SK-N-MC (cell line): ENCODE measurements at regions not wholly inside any gene's neighbourhood (a gene's known extent, or its start where the extent isn't known, plus 50 kb on each side); places are given as distances from the start of the nearest gene placed in this dataset.

Experiments used
- DNase-seq: peaks from one replicate; pipeline ENCODE4 v3.0.0-alpha.2; 2011; ENCODE audit warnings: low read depth, low spot score
- H3K27ac ChIP-seq: fragments of 200-600 bp; sonication (generic); 2 replicates; pipeline ENCODE4 v1.5.1; 2016; ENCODE audit warnings: mixed run types
- H3K36me3 ChIP-seq: fragments of 200-600 bp; sonication (generic); 2 replicates; pipeline ENCODE4 v1.6.1; 2017; ENCODE audit warnings: antibody characterized with exemption, low read length, mixed read lengths; ENCODE audit not compliant: insufficient read depth
- H3K4me3 ChIP-seq: fragments of 200-600 bp; sonication (generic); 2 replicates; pipeline ENCODE4 v1.5.1; 2016
- H3K9ac ChIP-seq: fragments of 200-600 bp; sonication (generic); 2 replicates; pipeline ENCODE4 v1.8.0; 2017; ENCODE audit warnings: mixed run types, mixed read lengths; ENCODE audit not compliant: insufficient read length
- H3K9me3 ChIP-seq: fragments of 200-600 bp; sonication (generic); 2 replicates; pipeline ENCODE4 v1.6.1; 2017; ENCODE audit warnings: low read depth, mild to moderate bottlenecking, antibody characterized with exemption, low read length, moderate library complexity, mixed read lengths
- EZH2 ChIP-seq: fragments of 200-600 bp; sonication (generic); IDR thresholded peaks from one replicate; pipeline ENCODE4 v1.6.1; 2017; ENCODE audit warnings: antibody characterized with exemption
- FOXP2 ChIP-seq: optimal IDR thresholded peaks from 2 replicates; pipeline ENCODE3; 2011; ENCODE audit warnings: mild to moderate bottlenecking, moderate library complexity; ENCODE audit not compliant: insufficient read depth; ENCODE audit errors: extremely low read length, control extremely low read depth
- POLR2AphosphoS5 ChIP-seq: IDR thresholded peaks from 2 replicates; pipeline ENCODE4 v1.6.1; 2012; ENCODE audit warnings: mild to moderate bottlenecking, low read depth, low read length, borderline replicate concordance

DNA sequence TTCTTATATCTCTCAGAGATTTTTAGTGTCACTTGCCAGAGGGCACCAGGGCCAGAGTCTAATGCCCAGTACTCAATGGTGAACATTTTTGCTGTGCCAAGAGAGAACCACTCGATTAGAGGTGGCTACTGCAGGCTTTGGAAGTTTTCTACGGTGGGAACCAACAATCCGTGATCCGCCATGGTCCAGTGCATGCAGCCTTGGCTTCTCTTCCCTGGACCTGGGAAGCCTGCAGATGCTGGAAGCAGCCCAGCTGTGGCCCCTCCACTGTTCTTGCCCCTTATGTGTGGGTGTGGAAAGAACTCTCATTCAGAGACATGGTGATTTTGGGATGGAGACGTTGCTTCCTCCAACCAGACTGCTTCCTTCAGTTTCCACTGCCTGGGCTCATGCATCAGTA, 224.2 kb downstream of the TSHZ3 start:
- Histone ChIP-seq H3K36me3 (no peaks in the 10 kb centered on the region), H3K4me3 (no peak overlapping the region), H3K9me3 (no peaks in the 10 kb centered on the region), H3K27ac (no peak overlapping the region), H3K9ac (no peak overlapping the region)
- TF ChIP-seq POLR2AphosphoS5 (no peak), EZH2 (no peak), FOXP2 (no peak)
- DNase-seq = no peak

DNA sequence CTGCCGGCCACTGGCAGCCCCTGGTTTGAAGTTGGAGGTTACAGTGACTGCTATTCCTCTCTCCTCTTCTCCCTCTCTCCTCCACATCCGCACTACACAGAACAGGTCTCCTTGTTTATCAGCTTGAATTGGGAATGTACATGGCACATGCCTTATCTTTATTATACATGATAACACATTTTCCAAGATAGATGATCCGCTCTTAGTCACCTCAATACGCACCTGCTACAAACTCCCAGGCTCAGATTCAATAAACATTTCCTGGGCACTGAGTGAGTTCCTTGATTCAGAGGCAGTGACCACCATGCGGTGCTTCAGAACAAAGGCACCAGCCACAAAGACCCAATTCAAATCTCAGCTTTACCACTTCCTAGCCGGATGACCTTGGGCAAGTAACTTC, 227.7 kb downstream of the TSHZ3 start:
- no peak for DNase-seq
- TF ChIP-seq POLR2AphosphoS5 = no peak
- no peak for TF ChIP-seq EZH2
- no peak for TF ChIP-seq FOXP2
- no peak overlapping the region for H3K9ac ChIP-seq

DNA sequence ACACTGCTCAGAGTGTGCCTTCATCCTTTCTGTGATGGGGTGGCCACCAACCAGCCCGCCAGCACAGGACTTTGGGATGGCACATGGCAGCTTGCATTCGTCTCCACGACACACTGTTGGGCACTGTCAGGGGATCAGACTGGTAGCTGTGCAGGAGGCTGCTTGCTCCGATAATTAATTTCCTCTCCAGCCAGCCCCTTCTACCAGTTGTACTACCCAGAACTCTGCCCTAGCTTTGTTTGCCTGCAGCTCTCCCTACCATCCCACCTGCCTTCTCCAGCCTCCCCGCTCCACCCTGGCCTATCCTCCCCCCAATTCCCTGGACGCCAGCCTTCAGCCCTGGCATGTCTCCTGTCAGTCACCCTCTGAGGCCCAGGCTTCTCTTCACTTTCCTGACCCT, 228.3 kb downstream of the TSHZ3 start:
- TF ChIP-seq FOXP2 (no peak), EZH2 (no peak), POLR2AphosphoS5 (no peak)
- Histone ChIP-seq H3K36me3 (no peaks in the 10 kb centered on the region), H3K9ac (no peak overlapping the region), H3K27ac (no peak overlapping the region), H3K4me3 (no peak overlapping the region), H3K9me3 (no peaks in the 10 kb centered on the region)
- no peak for DNase-seq

More for the DNA sequence above, 227.7 kb downstream of the TSHZ3 start:
- H3K27ac ChIP-seq = no peak overlapping the region
- no peaks in the 10 kb centered on the region for H3K36me3 ChIP-seq
- H3K4me3 ChIP-seq = no peak overlapping the region
- H3K9me3 ChIP-seq = no peaks in the 10 kb centered on the region

DNA sequence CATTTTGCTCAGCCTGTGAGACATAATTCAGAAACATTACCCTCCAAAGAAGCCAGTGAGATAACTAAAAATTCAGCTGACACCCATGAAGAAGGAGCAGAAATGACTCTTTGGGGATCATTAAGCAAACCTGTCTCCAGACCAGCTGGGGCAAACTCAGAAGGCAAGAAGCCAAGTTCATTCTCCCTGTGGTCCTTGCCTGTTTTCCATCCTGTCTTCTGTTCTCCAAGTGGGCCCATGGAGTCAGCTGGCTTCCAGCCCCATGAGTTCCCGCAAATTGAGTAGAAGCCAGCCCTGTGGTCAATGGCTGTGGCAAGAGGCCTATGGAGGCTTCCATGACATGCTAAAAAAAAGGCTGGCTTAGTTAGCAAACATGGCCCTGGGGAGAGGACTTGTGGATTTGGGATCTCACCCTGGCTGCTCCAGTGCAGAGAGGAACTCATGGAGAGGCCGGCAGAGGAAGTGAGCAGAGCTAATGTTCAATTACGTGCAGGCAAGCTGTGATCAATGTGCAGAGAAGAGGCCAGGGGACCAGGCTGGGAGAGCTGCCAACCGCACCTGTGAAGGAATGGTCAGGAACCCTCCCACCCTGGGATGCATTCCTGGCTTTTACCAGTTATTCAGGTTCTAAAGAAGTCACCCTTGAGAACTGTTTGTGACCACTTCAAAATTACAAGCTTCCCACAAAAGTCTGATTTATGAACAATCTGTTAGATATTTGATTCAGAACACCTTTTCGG, 229.1 kb downstream of the TSHZ3 start:
- no peak for DNase-seq
- no peaks in the 10 kb centered on the region for H3K36me3 ChIP-seq
- no peak overlapping the region for H3K27ac ChIP-seq
- H3K4me3 ChIP-seq = no peak overlapping the region
- TF ChIP-seq FOXP2 = no peak
- no peak for TF ChIP-seq POLR2AphosphoS5
- TF ChIP-seq EZH2 = no peak
- no peaks in the 10 kb centered on the region for H3K9me3 ChIP-seq
- no peak overlapping the region for H3K9ac ChIP-seq

DNA sequence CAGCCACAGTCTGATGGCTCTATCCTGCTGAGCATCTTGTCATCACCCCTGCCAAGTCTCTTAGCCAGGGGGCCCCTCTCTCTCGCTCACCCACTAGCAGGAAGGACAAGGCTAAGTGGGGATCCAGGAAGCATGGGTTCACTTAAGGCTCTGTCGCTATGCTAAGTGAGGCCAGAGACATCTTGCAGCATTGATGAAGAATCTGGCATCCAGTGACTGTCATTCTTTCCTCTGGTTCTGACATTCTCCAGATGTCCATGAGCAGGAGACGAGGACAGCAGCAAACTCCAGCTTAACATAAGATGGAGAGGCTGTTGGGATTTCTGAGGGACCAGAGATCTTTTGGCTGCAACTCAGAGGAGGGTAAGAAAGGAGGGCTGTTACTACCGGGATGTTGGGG, 230.2 kb downstream of the TSHZ3 start:
- DNase-seq = no peak
- no peak for TF ChIP-seq POLR2AphosphoS5
- no peak for TF ChIP-seq EZH2
- TF ChIP-seq FOXP2 = no peak
- no peak overlapping the region for H3K4me3 ChIP-seq
- H3K27ac ChIP-seq = peak overlapping the region; percentile 10; the same call in 1 of the 2 replicates
- H3K9ac ChIP-seq = no peak overlapping the region
- H3K36me3 ChIP-seq = no peaks in the 10 kb centered on the region
- no peaks in the 10 kb centered on the region for H3K9me3 ChIP-seq

DNA sequence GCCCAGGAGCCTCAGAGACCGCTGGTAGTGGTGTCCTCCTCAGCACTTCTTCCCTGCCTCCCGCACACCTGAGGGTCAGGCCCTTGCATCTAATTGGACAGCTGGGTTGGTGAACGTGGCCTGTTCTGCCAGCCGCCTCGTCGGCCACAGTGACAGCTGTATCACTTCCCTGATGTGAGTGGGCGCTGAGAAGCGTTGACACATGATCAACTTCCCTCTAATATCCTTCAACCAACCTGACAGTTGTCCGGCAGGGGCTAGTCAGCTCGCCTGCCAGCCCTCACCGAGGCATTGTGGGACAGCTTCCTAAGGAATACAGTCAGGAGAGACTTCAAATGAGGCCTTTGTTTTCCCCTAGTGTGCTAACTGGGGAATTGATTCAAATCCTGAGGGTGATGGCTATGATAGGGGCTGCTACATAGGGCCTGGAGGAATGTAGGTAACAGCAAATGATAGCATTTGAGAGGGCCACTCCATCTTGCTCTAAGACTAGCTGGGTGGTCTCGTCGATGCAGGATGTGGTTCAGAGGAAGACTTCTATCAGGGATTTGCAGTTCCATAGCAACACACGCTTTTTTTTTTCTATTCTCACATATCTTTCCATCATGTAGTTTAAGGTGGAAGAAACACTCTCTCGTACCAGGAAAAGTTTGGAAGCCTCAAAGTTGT, 230.8 kb downstream of the TSHZ3 start:
- H3K9ac ChIP-seq = no peak overlapping the region
- no peak for DNase-seq
- no peaks in the 10 kb centered on the region for H3K9me3 ChIP-seq
- TF ChIP-seq POLR2AphosphoS5 (no peak), FOXP2 (no peak), EZH2 (no peak)
- no peak overlapping the region for H3K4me3 ChIP-seq
- H3K27ac ChIP-seq = peak overlapping the region; percentile 10; the same call in 1 of the 2 replicates
- no peaks in the 10 kb centered on the region for H3K36me3 ChIP-seq

DNA sequence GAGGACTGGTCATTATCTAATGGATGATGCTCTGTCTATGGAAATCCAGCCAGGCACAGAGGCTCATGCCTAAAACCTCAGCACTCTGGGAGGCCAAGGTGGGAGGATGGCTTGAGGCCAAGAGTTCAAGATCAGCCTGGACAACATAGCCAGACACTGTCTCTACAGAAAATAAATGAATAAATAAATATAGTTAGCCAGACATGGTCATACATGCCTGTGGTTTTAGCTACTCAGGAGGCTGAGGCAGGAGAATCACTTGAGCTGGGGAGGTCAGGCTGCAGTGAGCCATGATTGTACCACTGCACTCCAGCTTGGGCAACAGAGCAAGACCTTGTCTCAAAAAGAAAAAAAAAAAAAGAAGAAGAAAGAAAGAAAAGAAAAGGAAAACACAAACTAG, 234.7 kb downstream of the TSHZ3 start:
- Histone ChIP-seq H3K27ac (no peak overlapping the region), H3K9me3 (no peaks in the 10 kb centered on the region), H3K4me3 (no peak overlapping the region), H3K36me3 (no peaks in the 10 kb centered on the region), H3K9ac (no peak overlapping the region)
- DNase-seq = no peak
- TF ChIP-seq EZH2 (no peak), POLR2AphosphoS5 (no peak)

DNA sequence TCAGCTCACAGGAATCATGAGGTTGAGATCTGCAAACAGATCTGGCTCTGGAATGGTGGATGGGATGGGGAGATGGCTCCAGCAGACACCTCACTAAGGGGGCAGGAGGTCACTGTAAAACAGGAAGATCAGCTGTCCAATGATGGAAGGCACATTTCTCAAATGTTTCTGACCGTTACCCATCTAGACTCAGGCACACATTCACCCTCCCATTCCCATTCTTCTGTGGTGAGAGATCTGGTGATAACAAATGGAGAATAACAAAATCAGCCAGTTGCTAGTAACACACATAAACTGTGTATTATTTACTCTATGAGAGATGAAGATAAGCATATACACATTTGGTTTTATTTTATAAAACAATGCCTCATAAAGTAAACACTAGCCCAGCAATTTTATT, 235.9 kb downstream of the TSHZ3 start:
- no peak for DNase-seq
- Histone ChIP-seq H3K9ac (no peak overlapping the region), H3K36me3 (no peaks in the 10 kb centered on the region), H3K4me3 (no peak overlapping the region), H3K9me3 (no peaks in the 10 kb centered on the region), H3K27ac (no peak overlapping the region)
- TF ChIP-seq POLR2AphosphoS5 (no peak), EZH2 (no peak), FOXP2 (no peak)

DNA sequence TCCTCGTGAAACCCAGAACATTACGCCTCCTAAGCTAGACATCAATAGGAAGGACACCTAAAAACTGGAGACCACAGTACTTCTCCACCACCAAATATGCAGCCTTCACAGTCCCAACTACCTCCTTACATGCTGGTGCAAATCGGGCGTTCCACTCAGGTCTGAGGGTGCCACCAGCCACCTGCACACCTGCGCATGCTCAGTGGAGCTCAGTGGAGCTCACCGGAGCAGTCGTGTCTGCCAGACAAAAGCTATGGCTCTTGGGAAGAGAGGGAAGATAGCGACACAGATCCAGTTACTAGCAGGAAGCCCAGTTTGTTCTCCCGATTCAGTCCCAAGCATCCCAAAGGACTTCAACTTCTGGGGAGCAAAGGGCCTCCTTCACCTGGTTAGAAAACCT, 237.1 kb downstream of the TSHZ3 start:
- H3K36me3 ChIP-seq = no peaks in the 10 kb centered on the region
- no peaks in the 10 kb centered on the region for H3K9me3 ChIP-seq
- H3K27ac ChIP-seq = no peak overlapping the region
- no peak for DNase-seq
- H3K4me3 ChIP-seq = no peak overlapping the region
- no peak for TF ChIP-seq POLR2AphosphoS5
- TF ChIP-seq FOXP2 = no peak
- TF ChIP-seq EZH2 = no peak
- H3K9ac ChIP-seq = no peak overlapping the region
